ENCODE measurements at regions not wholly inside any gene's neighbourhood (a gene's known extent, or its start where the extent isn't known, plus 50 kb on each side); places are given as distances from the start of the nearest gene placed in this dataset.

- H3K4me3 ChIP-seq = no peak overlapping the region
- H3K9me3 ChIP-seq = peaks cover 0 to 24% (median 3%) of the 10 kb centered on the region in 4 donors
- H3K27ac ChIP-seq = no peak overlapping the region
- H3K27me3 ChIP-seq = no peaks in the 10 kb centered on the region
- peaks cover 0 to 4% (median 0%) of the 10 kb centered on the region in 3 donors for H3K36me3 ChIP-seq
- TF ChIP-seq CTCF (IDR thresholded peaks at IDR 0.05) (no peak), EP300 (IDR thresholded peaks at IDR 0.05) (no peak), POLR2A (IDR thresholded peaks at IDR 0.05) (no peak)
- no peak for DNase-seq (ENCODE audit: low spot score in 2 of 2)
- no peaks in the 10 kb centered on the region for H3K4me1 ChIP-seq
Measured at GRCh38 chr5:125257997-125258396, 511.6 kb upstream of the ZNF608 start.

GRCh38 chr5:125258615-125259014 lies 512.2 kb upstream of the ZNF608 start:
- whole genome bisulfite sequencing, 2 donors = 59 to 74% methylated on average over 2 of the region's 2 CpGs

GRCh38 chr5:125261505-125262250 lies 515.2 kb upstream of the ZNF608 start:
- peaks cover 0 to 7% (median 3%) of the 10 kb centered on the region in 4 donors for H3K9me3 ChIP-seq
- 89 to 93% methylated on average over 2 of the region's 2 CpGs for WGBS, 2 donors

More at GRCh38 chr5:125258615-125259014, 512.2 kb upstream of the ZNF608 start:
- Histone ChIP-seq H3K36me3 (no peaks in the 10 kb centered on the region), H3K27ac (no peak overlapping the region), H3K4me1 (no peaks in the 10 kb centered on the region), H3K27me3 (no peaks in the 10 kb centered on the region), H3K4me3 (no peak overlapping the region), H3K9me3 (peaks cover 0 to 19% (median 3%) of the 10 kb centered on the region in 4 donors)
- no peak for TF ChIP-seq CTCF (IDR thresholded peaks at IDR 0.05)
- TF ChIP-seq POLR2A (IDR thresholded peaks at IDR 0.05) = no peak
- TF ChIP-seq EP300 (IDR thresholded peaks at IDR 0.05) = no peak
- DNase-seq (ENCODE audit: low spot score in 2 of 2) = no peak

GRCh38 chr5:125262782-125263181 lies 516.3 kb upstream of the ZNF608 start:
- H3K4me3 ChIP-seq = no peak overlapping the region
- TF ChIP-seq POLR2A (IDR thresholded peaks at IDR 0.05) (no peak), CTCF (IDR thresholded peaks at IDR 0.05) (no peak), EP300 (IDR thresholded peaks at IDR 0.05) (no peak)
- H3K27me3 ChIP-seq = no peaks in the 10 kb centered on the region
- WGBS, 2 donors = 81 to 83% methylated on average over 4 of the region's 4 CpGs
- peaks cover 0 to 7% (median 3%) of the 10 kb centered on the region in 4 donors for H3K9me3 ChIP-seq
- no peak for DNase-seq (ENCODE audit: low spot score in 2 of 2)
- no peaks in the 10 kb centered on the region for H3K4me1 ChIP-seq
- H3K36me3 ChIP-seq = no peaks in the 10 kb centered on the region
- no peak overlapping the region for H3K27ac ChIP-seq

More at GRCh38 chr5:125261505-125262250, 515.2 kb upstream of the ZNF608 start:
- Histone ChIP-seq H3K4me1 (no peaks in the 10 kb centered on the region), H3K4me3 (no peak overlapping the region), H3K27ac (no peak overlapping the region), H3K27me3 (no peaks in the 10 kb centered on the region), H3K36me3 (no peaks in the 10 kb centered on the region)
- no peak for DNase-seq (ENCODE audit: low spot score in 2 of 2)
- no peak for TF ChIP-seq EP300 (IDR thresholded peaks at IDR 0.05)
- no peak for TF ChIP-seq POLR2A (IDR thresholded peaks at IDR 0.05)
- no peak for TF ChIP-seq CTCF (IDR thresholded peaks at IDR 0.05)

- TF ChIP-seq POLR2A (IDR thresholded peaks at IDR 0.05) (no peak), CTCF (IDR thresholded peaks at IDR 0.05) (no peak), EP300 (IDR thresholded peaks at IDR 0.05) (no peak)
- Histone ChIP-seq H3K4me1 (no peaks in the 10 kb centered on the region), H3K27ac (no peak overlapping the region), H3K4me3 (no peak overlapping the region), H3K27me3 (no peaks in the 10 kb centered on the region), H3K9me3 (peaks cover 0 to 7% (median 3%) of the 10 kb centered on the region in 4 donors), H3K36me3 (no peaks in the 10 kb centered on the region)
- no peak for DNase-seq (ENCODE audit: low spot score in 2 of 2)
- WGBS, 2 donors = 58 to 68% methylated on average over 1 of the region's 1 CpG
Measured at GRCh38 chr5:125263356-125263755, 516.9 kb upstream of the ZNF608 start.

All from tibial nerve (tissue), 4 donors.